HepG2 (cell line): ENCODE measurements at regions not wholly inside any gene's neighbourhood (a gene's known extent, or its start where the extent isn't known, plus 50 kb on each side); places are given as distances from the start of the nearest gene placed in this dataset.

Experiments
- AKAP8 ChIP-seq: sonication (generic); formaldehyde crosslinking; IDR thresholded peaks from 2 replicates; pipeline ENCODE4 v1.5.1; 2020; ENCODE audit warnings: mild to moderate bottlenecking, missing genetic modification reagents
- CENPX ChIP-seq: sonication (generic); formaldehyde crosslinking; IDR thresholded peaks from 2 replicates; pipeline ENCODE4 v1.9.0; 2021; ENCODE audit warnings: mild to moderate bottlenecking, missing genetic modification reagents, moderate library complexity
- DMAP1 ChIP-seq: IDR thresholded peaks from 2 replicates; pipeline ENCODE4 v1.6.1; 2016
- EED ChIP-seq: sonication (generic); formaldehyde crosslinking; IDR thresholded peaks from 2 replicates; pipeline ENCODE4 v1.5.0; 2020; ENCODE audit warnings: mild to moderate bottlenecking, missing genetic modification reagents
- GATA4 ChIP-seq: sonication (generic); IDR thresholded peaks from 2 replicates; pipeline ENCODE4 v1.6.1; 2016; ENCODE audit warnings: antibody characterized with exemption, low read depth, borderline replicate concordance
- HNRNPK ChIP-seq: fragments of 200-400 bp; formaldehyde crosslinking; IDR thresholded peaks from 2 replicates; pipeline ENCODE4 v1.6.1; 2018; ENCODE audit warnings: low read length, low read depth, moderate library complexity, mild to moderate bottlenecking; ENCODE audit not compliant: poor library complexity, severe bottlenecking
- ISX ChIP-seq: sonication (generic); formaldehyde crosslinking; conservative IDR thresholded peaks from 2 replicates; pipeline ENCODE4 v1.5.0; 2020; ENCODE audit warnings: missing genetic modification reagents
- KAT2B ChIP-seq: fragments of 150-350 bp; IDR thresholded peaks from 2 replicates; pipeline ENCODE4 v1.6.1; 2014; ENCODE audit warnings: low read depth, low read length, borderline replicate concordance
- KDM2A ChIP-seq: sonication (generic); formaldehyde crosslinking; IDR thresholded peaks from 2 replicates; pipeline ENCODE4 v1.4.0; 2020; ENCODE audit warnings: low read depth, missing genetic modification reagents, borderline replicate concordance
- KLF12 ChIP-seq: sonication (generic); formaldehyde crosslinking; IDR thresholded peaks from 2 replicates; pipeline ENCODE4 v1.4.0; 2020; ENCODE audit warnings: missing genetic modification reagents, borderline replicate concordance
- MEIS2 ChIP-seq: sonication (generic); formaldehyde crosslinking; IDR thresholded peaks from 2 replicates; pipeline ENCODE4 v1.9.0; 2021; ENCODE audit warnings: mild to moderate bottlenecking, missing genetic modification reagents
- NFE2 ChIP-seq: sonication (generic); formaldehyde crosslinking; IDR thresholded peaks from 2 replicates; pipeline ENCODE4 v1.4.0; 2020; ENCODE audit warnings: missing genetic modification reagents
- NKX3-1 ChIP-seq: sonication (generic); formaldehyde crosslinking; IDR thresholded peaks from 2 replicates; pipeline ENCODE4 v1.5.0; 2020; ENCODE audit warnings: missing genetic modification reagents
- NR2C2 ChIP-seq: sonication (generic); formaldehyde crosslinking; IDR thresholded peaks from 2 replicates; pipeline ENCODE4 v1.4.0; 2020; ENCODE audit warnings: missing genetic modification reagents, mild to moderate bottlenecking, moderate library complexity, borderline replicate concordance
- PHF20 ChIP-seq: sonication (generic); formaldehyde crosslinking; IDR thresholded peaks from 2 replicates; pipeline ENCODE4 v1.5.0; 2020; ENCODE audit warnings: mild to moderate bottlenecking, missing genetic modification reagents
- PRPF4 ChIP-seq: fragments of 200-400 bp; formaldehyde crosslinking; IDR thresholded peaks from 2 replicates; pipeline ENCODE4 v1.6.1; 2016; ENCODE audit warnings: low read length, low read depth; ENCODE audit not compliant: poor library complexity, severe bottlenecking
- SYNCRIP ChIP-seq: fragments of 200-400 bp; formaldehyde crosslinking; IDR thresholded peaks from 2 replicates; pipeline ENCODE4 v1.6.1; 2018; ENCODE audit warnings: mild to moderate bottlenecking, low read depth, low read length; ENCODE audit not compliant: insufficient read depth
- TP53 ChIP-seq: sonication (generic); formaldehyde crosslinking; conservative IDR thresholded peaks from 2 replicates; pipeline ENCODE4 v1.4.0; 2020; ENCODE audit warnings: missing genetic modification reagents
- ZFP62 ChIP-seq: sonication (generic); formaldehyde crosslinking; IDR thresholded peaks from 2 replicates; pipeline ENCODE4 v1.4.0; 2020; ENCODE audit warnings: missing genetic modification reagents
- ZNF138 ChIP-seq: sonication (generic); formaldehyde crosslinking; IDR thresholded peaks from 2 replicates; pipeline ENCODE4 v1.5.0; 2020; ENCODE audit warnings: mild to moderate bottlenecking, low read depth, missing genetic modification reagents
- ZNF552 ChIP-seq: sonication (generic); formaldehyde crosslinking; IDR thresholded peaks from 2 replicates; pipeline ENCODE4 v1.9.0; 2022; ENCODE audit warnings: missing genetic modification reagents, mild to moderate bottlenecking, borderline replicate concordance
- ZNF605 ChIP-seq: sonication (generic); formaldehyde crosslinking; IDR thresholded peaks from 2 replicates; pipeline ENCODE4 v1.8.0; 2022; ENCODE audit warnings: mild to moderate bottlenecking, missing genetic modification reagents
- ZNF607 ChIP-seq: sonication (generic); formaldehyde crosslinking; IDR thresholded peaks from 2 replicates; pipeline ENCODE4 v1.5.1; 2020; ENCODE audit warnings: missing genetic modification reagents, mild to moderate bottlenecking, borderline replicate concordance
- ZNF788 ChIP-seq: sonication (generic); formaldehyde crosslinking; IDR thresholded peaks from 2 replicates; pipeline ENCODE4 v1.5.0; 2020; ENCODE audit warnings: mild to moderate bottlenecking, missing genetic modification reagents, borderline replicate concordance
- ZSCAN9 ChIP-seq: IDR thresholded peaks from 2 replicates; pipeline ENCODE4 v1.6.1; 2016; ENCODE audit warnings: borderline replicate concordance
- TF ChIP-seq, protein P1 (sequence below): sonication (generic); formaldehyde crosslinking; IDR thresholded peaks from 2 replicates; pipeline ENCODE4 v1.9.0; 2022; ENCODE audit warnings: low read depth, missing genetic modification reagents
- TF ChIP-seq, protein P2 (sequence below): sonication (generic); formaldehyde crosslinking; IDR thresholded peaks from 2 replicates; pipeline ENCODE4 v1.4.0; 2020; ENCODE audit warnings: missing genetic modification reagents, borderline replicate concordance

DNA sequence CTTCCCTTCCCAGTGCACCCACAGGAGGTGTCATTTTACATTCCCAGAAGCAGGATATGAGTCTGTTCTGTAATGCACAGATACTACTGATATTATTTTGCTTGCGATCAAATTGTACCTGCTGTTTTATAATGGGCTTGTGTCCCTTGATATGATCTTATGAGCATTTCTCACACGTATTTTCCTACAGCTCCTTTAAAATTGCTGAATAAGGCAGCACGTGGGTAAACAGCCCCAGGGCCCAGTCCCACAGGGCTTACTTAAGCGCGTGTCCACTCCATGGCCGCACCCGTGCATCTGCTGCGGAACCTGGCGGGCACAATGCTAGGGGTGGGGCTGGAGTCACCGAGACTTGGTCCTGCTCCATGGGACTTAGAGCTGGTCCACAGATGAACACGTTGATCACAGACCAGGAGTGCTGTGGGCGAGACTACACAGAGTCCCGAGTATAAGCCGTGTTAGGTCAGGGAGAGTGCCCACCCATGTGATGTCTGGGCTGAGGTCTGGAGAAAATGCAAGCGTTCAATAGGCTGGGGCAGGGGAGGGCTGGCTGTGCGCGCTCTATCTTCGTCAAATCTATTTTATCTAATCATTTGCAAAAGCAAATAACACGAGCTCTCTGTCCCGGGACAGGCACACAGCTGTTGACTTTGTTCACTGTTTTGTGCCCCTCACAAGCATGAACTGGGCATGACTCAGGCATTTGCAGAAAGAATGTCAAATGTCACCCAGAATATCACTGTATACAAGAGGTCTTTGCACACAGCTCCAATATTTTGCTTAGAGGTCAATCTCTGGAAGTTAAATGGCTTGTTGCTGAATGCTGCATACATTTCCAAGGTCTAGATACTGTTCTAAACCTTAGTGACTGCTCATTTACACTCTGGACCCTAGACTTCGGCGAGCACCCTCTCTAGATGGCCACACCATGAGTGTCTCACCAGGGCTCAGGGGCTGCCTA lies 119.3 kb downstream of the CRYAA start (continued):
- TF ChIP-seq ZNF138 (CRISPR knock-in tag) (no peak), PHF20 (CRISPR knock-in tag) (no peak), EED (CRISPR knock-in tag) (no peak), HNRNPK (no peak), NFE2 (CRISPR knock-in tag) (peak; percentile 92), KLF12 (CRISPR knock-in tag) (no peak), CENPX (CRISPR knock-in tag) (no peak), ZNF788 (CRISPR knock-in tag) (peak; percentile 53; the same call in 1 of the 2 replicates), SYNCRIP (no peak), ZNF607 (no peak), AKAP8 (CRISPR knock-in tag) (no peak), ZNF605 (CRISPR knock-in tag) (no peak), KDM2A (peak; percentile 46; the same call in 1 of the 2 replicates), KAT2B (no peak), NKX3-1 (CRISPR knock-in tag) (no peak), MEIS2 (CRISPR knock-in tag) (no peak), DMAP1 (peak; percentile 41; the same call in 1 of the 2 replicates), ZNF552 (CRISPR knock-in tag) (no peak), ZFP62 (CRISPR knock-in tag) (no peak), ZSCAN9 (CRISPR knock-in tag) (no peak), NR2C2 (CRISPR knock-in tag) (peak; percentile 61), TP53 (CRISPR knock-in tag) (0 out of 2 replicates have a peak, but pooled peaks have one; percentile 33), GATA4 (peak; percentile 92; the same call in 1 of the 2 replicates), PRPF4 (no peak), ISX (no peak)
- TF ChIP-seq, protein P1, sequence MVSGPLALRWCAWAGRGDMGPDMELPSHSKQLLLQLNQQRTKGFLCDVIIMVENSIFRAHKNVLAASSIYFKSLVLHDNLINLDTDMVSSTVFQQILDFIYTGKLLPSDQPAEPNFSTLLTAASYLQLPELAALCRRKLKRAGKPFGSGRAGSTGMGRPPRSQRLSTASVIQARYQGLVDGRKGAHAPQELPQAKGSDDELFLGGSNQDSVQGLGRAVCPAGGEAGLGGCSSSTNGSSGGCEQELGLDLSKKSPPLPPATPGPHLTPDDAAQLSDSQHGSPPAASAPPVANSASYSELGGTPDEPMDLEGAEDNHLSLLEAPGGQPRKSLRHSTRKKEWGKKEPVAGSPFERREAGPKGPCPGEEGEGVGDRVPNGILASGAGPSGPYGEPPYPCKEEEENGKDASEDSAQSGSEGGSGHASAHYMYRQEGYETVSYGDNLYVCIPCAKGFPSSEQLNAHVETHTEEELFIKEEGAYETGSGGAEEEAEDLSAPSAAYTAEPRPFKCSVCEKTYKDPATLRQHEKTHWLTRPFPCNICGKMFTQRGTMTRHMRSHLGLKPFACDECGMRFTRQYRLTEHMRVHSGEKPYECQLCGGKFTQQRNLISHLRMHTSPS (CRISPR knock-in tag): peak; percentile 76
- TF ChIP-seq, protein P2, sequence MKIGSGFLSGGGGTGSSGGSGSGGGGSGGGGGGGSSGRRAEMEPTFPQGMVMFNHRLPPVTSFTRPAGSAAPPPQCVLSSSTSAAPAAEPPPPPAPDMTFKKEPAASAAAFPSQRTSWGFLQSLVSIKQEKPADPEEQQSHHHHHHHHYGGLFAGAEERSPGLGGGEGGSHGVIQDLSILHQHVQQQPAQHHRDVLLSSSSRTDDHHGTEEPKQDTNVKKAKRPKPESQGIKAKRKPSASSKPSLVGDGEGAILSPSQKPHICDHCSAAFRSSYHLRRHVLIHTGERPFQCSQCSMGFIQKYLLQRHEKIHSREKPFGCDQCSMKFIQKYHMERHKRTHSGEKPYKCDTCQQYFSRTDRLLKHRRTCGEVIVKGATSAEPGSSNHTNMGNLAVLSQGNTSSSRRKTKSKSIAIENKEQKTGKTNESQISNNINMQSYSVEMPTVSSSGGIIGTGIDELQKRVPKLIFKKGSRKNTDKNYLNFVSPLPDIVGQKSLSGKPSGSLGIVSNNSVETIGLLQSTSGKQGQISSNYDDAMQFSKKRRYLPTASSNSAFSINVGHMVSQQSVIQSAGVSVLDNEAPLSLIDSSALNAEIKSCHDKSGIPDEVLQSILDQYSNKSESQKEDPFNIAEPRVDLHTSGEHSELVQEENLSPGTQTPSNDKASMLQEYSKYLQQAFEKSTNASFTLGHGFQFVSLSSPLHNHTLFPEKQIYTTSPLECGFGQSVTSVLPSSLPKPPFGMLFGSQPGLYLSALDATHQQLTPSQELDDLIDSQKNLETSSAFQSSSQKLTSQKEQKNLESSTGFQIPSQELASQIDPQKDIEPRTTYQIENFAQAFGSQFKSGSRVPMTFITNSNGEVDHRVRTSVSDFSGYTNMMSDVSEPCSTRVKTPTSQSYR (CRISPR knock-in tag): 0 out of 2 replicates have a peak, but pooled peaks have one; percentile 43
